Prostate gland (tissue), 2 donors: ENCODE measurements at regions not wholly inside any gene's neighbourhood (a gene's known extent, or its start where the extent isn't known, plus 50 kb on each side); places are given as distances from the start of the nearest gene placed in this dataset.
A peak's percentile ranks its signal among the peaks of the same experiment; 100 is the strongest.

ENCODE experiments used
- DNase-seq: peaks from one replicate; pipeline ENCODE4 v3.0.0-alpha.2; 2019; ENCODE audit warnings: low spot score
- H3K27ac ChIP-seq, 2 donors: fragments of 200-600 bp; sonication (generic); 2 replicates each; pipeline ENCODE4 v1.5.1; 2017 to 2019
- H3K27me3 ChIP-seq: fragments of 200-600 bp; sonication (generic); replicated peaks from 2 replicates; pipeline ENCODE4 v1.5.1; 2019; ENCODE audit not compliant: insufficient read depth
- H3K36me3 ChIP-seq, 2 donors: fragments of 200-600 bp; sonication (generic); 1 replicate in 1 of 2; 2 replicates in 1 of 2; pipeline versions ENCODE4 v1.5.1 to v1.8.1; 2017 to 2019
- H3K4me1 ChIP-seq: fragments of 200-600 bp; sonication (generic); replicated peaks from 2 replicates; pipeline ENCODE4 v1.5.1; 2019
- H3K4me3 ChIP-seq, 2 donors: fragments of 200-600 bp; sonication (generic); 2 replicates each; pipeline ENCODE4 v1.5.1; 2017 to 2019
- H3K9me3 ChIP-seq: fragments of 200-600 bp; sonication (generic); 2 replicates; pipeline ENCODE4 v1.5.1; 2017
- CTCF ChIP-seq, 4 experiments: fragments of 200-600 bp in 2 of 4; fragments of 450-650 bp in 2 of 4; sonication (generic) in 2 of 4; IDR thresholded peaks; 1 replicate in 3 of 4; 2 replicates in 1 of 4; pipeline ENCODE4 v1.5.1; 2016 to 2019; ENCODE audit warnings: antibody characterized with exemption in 4 of 4, mild to moderate bottlenecking in 2 of 4, moderate library complexity in 2 of 4
- POLR2A ChIP-seq: fragments of 450-650 bp; IDR thresholded peaks from one replicate; pipeline ENCODE4 v1.6.1; 2016; ENCODE audit warnings: antibody characterized with exemption, mild to moderate bottlenecking
- POLR2AphosphoS5 ChIP-seq: sonication (generic); formaldehyde crosslinking; IDR thresholded peaks from one replicate; pipeline ENCODE4 v1.6.1; 2017; ENCODE audit warnings: antibody characterized with exemption
- WGBS: methylation state at CpG from one replicate; pipeline ENCODE4 v1.1.5; 2018; 5-methylcytosine and 5-hydroxymethylcytosine counted together
- intact Hi-C: fragments of 100-400 bp; cut with DNase I; formaldehyde crosslinking; loops from one replicate; pipeline ENCODE4 v1.14.2; 2022

- TF ChIP-seq POLR2A (no peak), CTCF (IDR thresholded peaks at IDR 0.05) (no peak), POLR2AphosphoS5 (no peak)
- no peaks in the 10 kb centered on the region for H3K27me3 ChIP-seq
- no peaks in the 10 kb centered on the region for H3K9me3 ChIP-seq
- no peak overlapping the region for H3K27ac ChIP-seq
- WGBS = 66% methylated on average over 11 of the region's 11 CpGs
- DNase-seq = no peak
- no peak overlapping the region for H3K4me3 ChIP-seq
- intact Hi-C loops = no loop called here
- H3K36me3 ChIP-seq = no peaks in the 10 kb centered on the region
- H3K4me1 ChIP-seq = no peaks in the 10 kb centered on the region
These were observed 57.8 kb upstream of the ID2 start for GRCh38 chr2:8623958-8624591.

- no peaks in the 10 kb centered on the region for H3K4me1 ChIP-seq
- no peak overlapping the region for H3K4me3 ChIP-seq
- H3K27me3 ChIP-seq = no peaks in the 10 kb centered on the region
- DNase-seq = no peak
- H3K27ac ChIP-seq = no peak overlapping the region
- H3K9me3 ChIP-seq = no peaks in the 10 kb centered on the region
- WGBS = 81% methylated on average over 14 of the region's 14 CpGs
- no peak for TF ChIP-seq POLR2A
- TF ChIP-seq POLR2AphosphoS5 = no peak
- no peak for TF ChIP-seq CTCF (IDR thresholded peaks at IDR 0.05)
- H3K36me3 ChIP-seq = no peaks in the 10 kb centered on the region
- intact Hi-C loops = no loop called here
These were observed 56.9 kb upstream of the ID2 start for GRCh38 chr2:8624855-8625398.

DNA sequence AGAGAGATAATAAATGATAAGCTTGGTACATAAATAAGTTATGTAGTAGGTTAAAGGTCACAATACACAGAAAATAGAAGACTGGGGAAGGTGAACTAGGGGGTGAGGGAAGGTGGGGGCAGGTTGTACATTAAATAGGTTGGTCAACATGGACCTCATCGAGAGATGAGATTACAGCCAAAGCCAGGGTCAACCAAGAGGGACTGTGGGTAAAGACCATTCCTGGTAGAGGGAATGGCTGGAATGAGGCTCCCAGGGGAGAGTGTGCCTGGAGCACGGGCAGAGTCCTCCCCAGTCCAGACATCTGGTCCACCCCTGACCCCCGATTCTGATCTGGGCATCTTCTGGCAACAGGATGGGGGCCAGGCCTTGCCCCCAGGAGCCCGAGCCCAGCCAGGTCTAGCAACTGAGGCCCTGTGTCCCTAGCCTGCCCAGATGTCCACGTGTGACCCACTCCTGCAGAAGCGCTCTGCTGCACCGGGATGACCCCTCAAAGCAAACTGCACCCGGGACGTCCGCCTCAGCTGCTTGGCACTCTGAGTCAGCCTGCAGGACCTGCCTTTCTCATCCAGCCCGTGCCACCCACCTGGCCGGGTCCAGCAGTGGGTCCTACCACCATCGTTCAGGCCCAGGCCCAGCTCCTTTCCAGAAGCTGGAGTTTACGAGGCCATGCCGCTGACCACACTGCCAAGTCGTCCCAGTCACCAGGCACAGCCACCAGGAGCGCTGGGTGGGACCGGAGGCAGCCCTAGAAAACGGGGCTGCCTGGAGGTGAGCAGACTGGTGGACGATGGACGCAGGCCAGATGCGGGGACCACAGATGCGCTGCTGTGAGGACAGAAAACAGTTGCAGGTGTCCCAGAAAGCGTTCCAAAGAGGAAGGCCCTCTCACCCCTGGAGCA lies 56.2 kb upstream of the ID2 start:
- intact Hi-C loops = no loop called here

GRCh38 chr2:8626572-8626971 lies 55.3 kb upstream of the ID2 start:
- WGBS = 95% methylated on average over 8 of the region's 8 CpGs

More for the DNA sequence above, 56.2 kb upstream of the ID2 start:
- Histone ChIP-seq H3K9me3 (no peaks in the 10 kb centered on the region), H3K4me3 (no peak overlapping the region), H3K27ac (no peak overlapping the region), H3K27me3 (no peaks in the 10 kb centered on the region), H3K4me1 (no peaks in the 10 kb centered on the region), H3K36me3 (no peaks in the 10 kb centered on the region)
- DNase-seq = no peak
- WGBS = 88% methylated on average over 23 of the region's 24 CpGs
- no peak for TF ChIP-seq POLR2A
- no peak for TF ChIP-seq POLR2AphosphoS5
- no peak for TF ChIP-seq CTCF (IDR thresholded peaks at IDR 0.05)

GRCh38 chr2:8627019-8627691 lies 54.7 kb upstream of the ID2 start:
- DNase-seq = peak; percentile 50
- Histone ChIP-seq H3K4me1 (no peaks in the 10 kb centered on the region), H3K27me3 (no peaks in the 10 kb centered on the region), H3K27ac (no peak overlapping the region), H3K4me3 (no peak overlapping the region), H3K9me3 (no peaks in the 10 kb centered on the region), H3K36me3 (no peaks in the 10 kb centered on the region)
- peak; percentile 72 for TF ChIP-seq POLR2AphosphoS5
- TF ChIP-seq CTCF (IDR thresholded peaks at IDR 0.05) = no peak
- TF ChIP-seq POLR2A = no peak
- WGBS = 66% methylated on average over 20 of the region's 20 CpGs
- intact Hi-C loops = no loop called here

More at GRCh38 chr2:8626572-8626971, 55.3 kb upstream of the ID2 start:
- peak overlapping the region in 1 of 2 donors; percentile 4 for H3K27ac ChIP-seq
- intact Hi-C loops = no loop called here
- TF ChIP-seq POLR2A = no peak
- no peak for DNase-seq
- H3K4me1 ChIP-seq = no peaks in the 10 kb centered on the region
- no peaks in the 10 kb centered on the region for H3K36me3 ChIP-seq
- H3K4me3 ChIP-seq = no peak overlapping the region
- H3K27me3 ChIP-seq = no peaks in the 10 kb centered on the region
- no peaks in the 10 kb centered on the region for H3K9me3 ChIP-seq
